GM12892 (cell line): ENCODE measurements at regions not wholly inside any gene's neighbourhood (a gene's known extent, or its start where the extent isn't known, plus 50 kb on each side); places are given as distances from the start of the nearest gene placed in this dataset.

ENCODE experiments used
- POLR2A ChIP-seq: IDR thresholded peaks from 2 replicates; pipeline ENCODE4 v1.6.1; 2011; ENCODE audit warnings: low read depth, low read length, control low read depth
- POLR2AphosphoS5 ChIP-seq: IDR thresholded peaks from 2 replicates; pipeline ENCODE4 v1.6.1; 2011; ENCODE audit warnings: low read depth, low read length, control low read depth
- TAF1 ChIP-seq: IDR thresholded peaks from 2 replicates; pipeline ENCODE4 v1.6.1; 2011; ENCODE audit warnings: low read depth, mild to moderate bottlenecking, control low read depth, low read length, borderline replicate concordance

DNA sequence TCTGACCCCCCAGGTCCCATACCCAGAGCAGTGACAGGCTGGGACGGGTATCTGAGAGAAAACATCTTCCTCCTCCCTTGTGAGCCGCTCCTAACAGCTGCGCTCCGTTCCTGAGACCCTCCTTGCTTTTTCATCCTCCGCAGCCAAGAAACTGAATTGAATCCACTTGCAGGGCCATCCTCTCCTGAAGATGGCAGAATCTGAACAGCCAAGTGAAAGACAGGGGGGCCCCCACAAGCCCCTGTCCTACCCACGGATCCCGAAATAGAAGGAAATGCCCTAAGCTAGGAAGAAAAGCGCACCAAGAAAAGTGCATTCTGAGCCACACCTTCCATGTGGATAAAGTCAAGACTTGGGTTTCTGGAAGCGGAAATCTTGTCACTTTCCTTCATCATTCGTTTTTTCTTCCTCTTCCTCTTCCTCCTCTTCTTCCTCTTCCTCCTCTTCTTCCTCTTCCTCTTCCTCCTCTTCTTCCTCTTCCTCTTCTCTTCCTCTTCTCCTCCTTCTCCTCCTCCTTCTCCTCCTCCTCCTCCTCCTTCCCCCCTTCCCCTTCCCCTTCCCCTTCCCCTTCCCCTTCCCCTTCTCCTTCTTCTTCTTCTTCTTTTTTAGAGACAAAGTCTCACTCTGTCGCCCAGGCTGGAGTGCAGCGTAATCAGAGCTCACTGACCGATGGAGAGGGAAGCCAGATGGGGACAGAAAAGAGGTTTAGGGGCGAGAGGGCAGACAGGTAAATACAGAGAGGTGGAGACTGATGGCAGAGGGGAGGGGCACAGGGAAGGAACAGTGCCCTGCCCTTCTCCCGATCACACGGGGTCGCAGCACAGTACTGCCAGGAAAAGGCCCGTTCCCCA is 86.0 kb upstream of the WWC2 start:
- TF ChIP-seq TAF1 (no peak), POLR2AphosphoS5 (no peak), POLR2A (no peak)
